ENCODE measurements at regions not wholly inside any gene's neighbourhood (a gene's known extent, or its start where the extent isn't known, plus 50 kb on each side); places are given as distances from the start of the nearest gene placed in this dataset.

- TF ChIP-seq NR2C2 (CRISPR knock-in tag; IDR thresholded peaks at IDR 0.05) = no peak
- TF ChIP-seq RORB (CRISPR knock-in tag; IDR thresholded peaks at IDR 0.05) = no peak
- TF ChIP-seq SP1 (CRISPR knock-in tag; conservative IDR thresholded peaks at IDR 0.05) = no peak
- TF ChIP-seq NR3C1 (CRISPR knock-in tag; conservative IDR thresholded peaks at IDR 0.05; ENCODE audit: low read depth) = no peak
- no peak for TF ChIP-seq CTCF (IDR thresholded peaks at IDR 0.05)
- no peak for TF ChIP-seq ZNF138 (CRISPR knock-in tag; conservative IDR thresholded peaks at IDR 0.05)
- TF ChIP-seq, protein P1, sequence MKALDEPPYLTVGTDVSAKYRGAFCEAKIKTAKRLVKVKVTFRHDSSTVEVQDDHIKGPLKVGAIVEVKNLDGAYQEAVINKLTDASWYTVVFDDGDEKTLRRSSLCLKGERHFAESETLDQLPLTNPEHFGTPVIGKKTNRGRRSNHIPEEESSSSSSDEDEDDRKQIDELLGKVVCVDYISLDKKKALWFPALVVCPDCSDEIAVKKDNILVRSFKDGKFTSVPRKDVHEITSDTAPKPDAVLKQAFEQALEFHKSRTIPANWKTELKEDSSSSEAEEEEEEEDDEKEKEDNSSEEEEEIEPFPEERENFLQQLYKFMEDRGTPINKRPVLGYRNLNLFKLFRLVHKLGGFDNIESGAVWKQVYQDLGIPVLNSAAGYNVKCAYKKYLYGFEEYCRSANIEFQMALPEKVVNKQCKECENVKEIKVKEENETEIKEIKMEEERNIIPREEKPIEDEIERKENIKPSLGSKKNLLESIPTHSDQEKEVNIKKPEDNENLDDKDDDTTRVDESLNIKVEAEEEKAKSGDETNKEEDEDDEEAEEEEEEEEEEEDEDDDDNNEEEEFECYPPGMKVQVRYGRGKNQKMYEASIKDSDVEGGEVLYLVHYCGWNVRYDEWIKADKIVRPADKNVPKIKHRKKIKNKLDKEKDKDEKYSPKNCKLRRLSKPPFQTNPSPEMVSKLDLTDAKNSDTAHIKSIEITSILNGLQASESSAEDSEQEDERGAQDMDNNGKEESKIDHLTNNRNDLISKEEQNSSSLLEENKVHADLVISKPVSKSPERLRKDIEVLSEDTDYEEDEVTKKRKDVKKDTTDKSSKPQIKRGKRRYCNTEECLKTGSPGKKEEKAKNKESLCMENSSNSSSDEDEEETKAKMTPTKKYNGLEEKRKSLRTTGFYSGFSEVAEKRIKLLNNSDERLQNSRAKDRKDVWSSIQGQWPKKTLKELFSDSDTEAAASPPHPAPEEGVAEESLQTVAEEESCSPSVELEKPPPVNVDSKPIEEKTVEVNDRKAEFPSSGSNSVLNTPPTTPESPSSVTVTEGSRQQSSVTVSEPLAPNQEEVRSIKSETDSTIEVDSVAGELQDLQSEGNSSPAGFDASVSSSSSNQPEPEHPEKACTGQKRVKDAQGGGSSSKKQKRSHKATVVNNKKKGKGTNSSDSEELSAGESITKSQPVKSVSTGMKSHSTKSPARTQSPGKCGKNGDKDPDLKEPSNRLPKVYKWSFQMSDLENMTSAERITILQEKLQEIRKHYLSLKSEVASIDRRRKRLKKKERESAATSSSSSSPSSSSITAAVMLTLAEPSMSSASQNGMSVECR (CRISPR knock-in tag; IDR thresholded peaks at IDR 0.05; ENCODE audit: borderline replicate concordance) = no peak
- no peak for TF ChIP-seq CBFB (CRISPR knock-in tag; IDR thresholded peaks at IDR 0.05; ENCODE audit: low read depth)
- TF ChIP-seq ZBTB21 (CRISPR knock-in tag; IDR thresholded peaks at IDR 0.05; ENCODE audit: borderline replicate concordance) = no peak
- no peak for TF ChIP-seq NFYB (CRISPR knock-in tag; conservative IDR thresholded peaks at IDR 0.05; ENCODE audit: low read depth)
Observed at GRCh38 chr5:171625646-171626045, 160.0 kb upstream of the SMIM23 start.

Data from WTC11 (cell line).